CD14-positive monocyte (primary cell): ENCODE measurements at regions not wholly inside any gene's neighbourhood (a gene's known extent, or its start where the extent isn't known, plus 50 kb on each side); places are given as distances from the start of the nearest gene placed in this dataset.

Source experiments
- DNase-seq, 3 donors: peaks; one replicate each; pipeline ENCODE4 v3.0.0-alpha.2; 2011 to 2022
- H2AFZ ChIP-seq: 2 replicates; pipeline ENCODE4 v1.6.0; 2012; ENCODE audit warnings: mild to moderate bottlenecking, low read depth, low read length, inconsistent platforms; ENCODE audit not compliant: insufficient read depth, poor library complexity, severe bottlenecking
- H3K27ac ChIP-seq, 2 donors: 1 replicate in 1 of 2; 2 replicates in 1 of 2; pipeline ENCODE4 v1.5.1; 2012 to 2013; ENCODE audit warnings: low read length in 2 of 2, control low read depth in 1 of 2, inconsistent platforms in 1 of 2, low read depth in 1 of 2, mild to moderate bottlenecking in 1 of 2
- H3K27me3 ChIP-seq, 2 donors: one replicate each; pipeline versions ENCODE4 v1.6.0 to v1.6.1; 2011 to 2013; ENCODE audit warnings: low read length in 2 of 2; ENCODE audit not compliant: control insufficient read depth in 2 of 2, insufficient read depth in 2 of 2
- H3K36me3 ChIP-seq, 2 donors: replicated peaks in 1 of 2; 1 replicate in 1 of 2; 2 replicates in 1 of 2; pipeline versions ENCODE4 v1.5.1 to v1.6.1; 2012 to 2013; ENCODE audit warnings: low read length in 2 of 2, control low read depth in 1 of 2, inconsistent platforms in 1 of 2, mild to moderate bottlenecking in 1 of 2; ENCODE audit not compliant: insufficient read depth in 2 of 2, control insufficient read depth in 1 of 2
- H3K4me1 ChIP-seq, 2 donors: 1 replicate in 1 of 2; 2 replicates in 1 of 2; pipeline versions ENCODE4 v1.5.1 to v1.6.1; 2012 to 2013; ENCODE audit warnings: low read length in 2 of 2, control low read depth in 1 of 2, inconsistent platforms in 1 of 2, mild to moderate bottlenecking in 1 of 2, moderate library complexity in 1 of 2; ENCODE audit not compliant: insufficient read depth in 2 of 2, control insufficient read depth in 1 of 2
- H3K4me2 ChIP-seq: replicated peaks from 2 replicates; pipeline ENCODE3; 2012; ENCODE audit warnings: low read length, moderate library complexity, mild to moderate bottlenecking; ENCODE audit not compliant: poor library complexity, severe bottlenecking; ENCODE audit errors: extremely low read depth
- H3K4me3 ChIP-seq, 3 experiments: fragments of 200-600 bp in 1 of 3; sonication (generic) in 1 of 3; replicated peaks in 1 of 3; 1 replicate in 2 of 3; 2 replicates in 1 of 3; pipeline ENCODE4 v1.5.1; 2011 to 2013; ENCODE audit warnings: low read length in 3 of 3, mild to moderate bottlenecking in 3 of 3, control low read depth in 2 of 3, low read depth in 2 of 3, inconsistent platforms in 1 of 3, moderate library complexity in 1 of 3
- H3K79me2 ChIP-seq: 2 replicates; pipeline ENCODE4 v1.6.0; 2012; ENCODE audit warnings: mild to moderate bottlenecking, control low read depth, inconsistent platforms, low read length, moderate library complexity; ENCODE audit not compliant: insufficient read depth
- H3K9ac ChIP-seq: 2 replicates; pipeline ENCODE4 v1.6.0; 2017; ENCODE audit warnings: low read length, mild to moderate bottlenecking; ENCODE audit not compliant: insufficient read depth, poor library complexity, severe bottlenecking
- H3K9me3 ChIP-seq, 2 donors: replicated peaks in 1 of 2; 1 replicate in 1 of 2; 2 replicates in 1 of 2; pipeline versions ENCODE4 v1.5.1 to v1.6.1; 2012 to 2013; ENCODE audit warnings: low read length in 2 of 2, control low read depth in 1 of 2; ENCODE audit not compliant: control insufficient read depth in 1 of 2, insufficient read depth in 1 of 2
- H4K20me1 ChIP-seq: 2 replicates; pipeline ENCODE4 v1.6.0; 2012; ENCODE audit warnings: mild to moderate bottlenecking, low read length, control low read depth, moderate library complexity; ENCODE audit not compliant: insufficient read depth
- H3K27ac Mint-ChIP-seq, 7 donors: one replicate each; pipeline ENCODE4 v1.8.0; 2020; ENCODE audit warnings: mild to moderate bottlenecking in 7 of 7, mixed read lengths in 7 of 7, moderate library complexity in 6 of 7, inconsistent platforms in 2 of 7
- H3K27me3 Mint-ChIP-seq, 3 donors: one replicate each; pipeline ENCODE4 v1.8.0; 2021 to 2022; ENCODE audit warnings: low read depth in 3 of 3, mild to moderate bottlenecking in 3 of 3, mixed read lengths in 3 of 3, moderate library complexity in 3 of 3, inconsistent platforms in 1 of 3
- H3K36me3 Mint-ChIP-seq, 2 donors: one replicate each; pipeline ENCODE4 v1.8.0; 2020; ENCODE audit warnings: mixed read lengths in 2 of 2, inconsistent platforms in 1 of 2, mild to moderate bottlenecking in 1 of 2
- H3K4me1 Mint-ChIP-seq: one replicate; pipeline ENCODE4 v1.8.0; 2020; ENCODE audit warnings: mild to moderate bottlenecking, mixed read lengths
- H3K4me3 Mint-ChIP-seq, 2 donors: one replicate each; pipeline ENCODE4 v1.8.0; 2020; ENCODE audit warnings: mild to moderate bottlenecking in 2 of 2, mixed read lengths in 2 of 2, moderate library complexity in 1 of 2
- H3K9me3 Mint-ChIP-seq, 7 donors: one replicate each; pipeline ENCODE4 v1.8.0; 2020 to 2022; ENCODE audit warnings: mixed read lengths in 7 of 7, mild to moderate bottlenecking in 6 of 7, moderate library complexity in 6 of 7, inconsistent platforms in 2 of 7
- WGBS: methylation state at CpG from one replicate; pipeline ENCODE4 v1.1.5; 2013; ENCODE audit warnings: missing lambda C conversion rate; ENCODE audit not compliant: insufficient coverage; 5-methylcytosine and 5-hydroxymethylcytosine counted together
- intact Hi-C, 2 donors: fragments of 100-400 bp; cut with micrococcal nuclease; formaldehyde crosslinking; loops; one replicate each; pipeline versions ENCODE4 v1.15.0 to v1.15.1; 2023
- TF ChIP-seq, protein P1 (sequence below): fragments of 200-600 bp; IDR thresholded peaks from one replicate; pipeline ENCODE4 v1.8.0; 2022; ENCODE audit warnings: antibody characterized with exemption, mild to moderate bottlenecking

DNA sequence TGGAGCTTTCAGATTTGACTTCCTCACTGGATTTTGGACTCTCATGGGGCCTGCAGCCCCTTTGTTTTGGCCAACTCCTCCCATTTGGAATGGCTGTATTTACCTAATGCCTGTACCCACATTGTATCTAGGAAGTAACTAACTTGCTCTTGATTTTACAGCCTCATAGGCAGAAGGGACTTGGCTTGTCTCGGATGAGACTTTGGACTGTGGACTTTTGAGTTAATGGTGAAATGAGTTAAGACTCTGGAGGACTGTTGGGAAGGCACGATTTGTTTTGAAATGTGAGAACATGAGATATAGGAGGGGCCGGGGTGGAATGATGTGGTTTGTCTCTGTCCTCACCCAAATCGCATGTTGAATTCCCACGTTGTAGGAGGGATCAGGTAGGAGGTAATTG is 233.4 kb upstream of the GALNT5 start:
- no peaks in the 10 kb centered on the region for H3K36me3 Mint-ChIP-seq
- Histone ChIP-seq H4K20me1 (no peaks in the 10 kb centered on the region), H2AFZ (no peak overlapping the region), H3K9ac (no peak overlapping the region), H3K4me2 (no peak overlapping the region), H3K79me2 (no peaks in the 10 kb centered on the region), H3K27ac (no peak overlapping the region), H3K4me1 (no peaks in the 10 kb centered on the region), H3K27me3 (no peaks in the 10 kb centered on the region), H3K4me3 (no peak overlapping the region), H3K9me3 (no peaks in the 10 kb centered on the region), H3K36me3 (no peaks in the 10 kb centered on the region)
- TF ChIP-seq, protein P1, sequence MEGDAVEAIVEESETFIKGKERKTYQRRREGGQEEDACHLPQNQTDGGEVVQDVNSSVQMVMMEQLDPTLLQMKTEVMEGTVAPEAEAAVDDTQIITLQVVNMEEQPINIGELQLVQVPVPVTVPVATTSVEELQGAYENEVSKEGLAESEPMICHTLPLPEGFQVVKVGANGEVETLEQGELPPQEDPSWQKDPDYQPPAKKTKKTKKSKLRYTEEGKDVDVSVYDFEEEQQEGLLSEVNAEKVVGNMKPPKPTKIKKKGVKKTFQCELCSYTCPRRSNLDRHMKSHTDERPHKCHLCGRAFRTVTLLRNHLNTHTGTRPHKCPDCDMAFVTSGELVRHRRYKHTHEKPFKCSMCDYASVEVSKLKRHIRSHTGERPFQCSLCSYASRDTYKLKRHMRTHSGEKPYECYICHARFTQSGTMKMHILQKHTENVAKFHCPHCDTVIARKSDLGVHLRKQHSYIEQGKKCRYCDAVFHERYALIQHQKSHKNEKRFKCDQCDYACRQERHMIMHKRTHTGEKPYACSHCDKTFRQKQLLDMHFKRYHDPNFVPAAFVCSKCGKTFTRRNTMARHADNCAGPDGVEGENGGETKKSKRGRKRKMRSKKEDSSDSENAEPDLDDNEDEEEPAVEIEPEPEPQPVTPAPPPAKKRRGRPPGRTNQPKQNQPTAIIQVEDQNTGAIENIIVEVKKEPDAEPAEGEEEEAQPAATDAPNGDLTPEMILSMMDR: no peak
- no peak overlapping the region for H3K27ac Mint-ChIP-seq
- 87% methylated on average over 5 of the region's 5 CpGs for WGBS
- peaks cover 0 to 1% (median 1%) of the 10 kb centered on the region in 3 donors for H3K27me3 Mint-ChIP-seq
- no peaks in the 10 kb centered on the region for H3K4me1 Mint-ChIP-seq
- no peak overlapping the region for H3K4me3 Mint-ChIP-seq
- no peak for DNase-seq
- intact Hi-C loops: no loop called here
- peaks cover 0 to 7% (median 0%) of the 10 kb centered on the region in 7 donors for H3K9me3 Mint-ChIP-seq

DNA sequence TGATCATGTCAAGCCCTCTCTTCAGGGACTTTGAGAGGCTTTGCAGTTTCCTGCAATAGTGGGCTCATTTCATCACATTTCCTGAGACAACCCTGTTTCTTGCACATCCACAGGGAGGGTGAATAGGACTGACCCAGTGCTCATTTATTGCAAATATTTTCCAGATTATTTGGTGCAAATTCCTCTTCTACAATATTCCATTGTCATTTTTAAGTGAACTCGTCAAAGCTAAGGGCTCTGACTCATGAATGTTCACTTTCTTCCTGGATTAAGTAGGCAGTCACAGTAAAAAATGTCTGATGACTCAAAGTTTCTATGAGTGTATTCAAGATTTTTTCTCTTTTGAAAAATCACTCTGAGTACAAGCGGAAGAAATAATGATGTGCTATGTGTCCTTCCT is 225.5 kb upstream of the GALNT5 start:
- Histone ChIP-seq H3K9me3 (no peaks in the 10 kb centered on the region), H3K4me1 (no peaks in the 10 kb centered on the region), H3K79me2 (no peaks in the 10 kb centered on the region), H3K27ac (no peak overlapping the region), H3K4me2 (no peak overlapping the region), H3K27me3 (no peaks in the 10 kb centered on the region), H3K9ac (no peak overlapping the region), H2AFZ (no peak overlapping the region), H4K20me1 (no peaks in the 10 kb centered on the region), H3K36me3 (no peaks in the 10 kb centered on the region), H3K4me3 (no peak overlapping the region)
- no CpG with 5 or more reads among the region's 2 CpGs for WGBS
- no peaks in the 10 kb centered on the region for H3K4me1 Mint-ChIP-seq
- DNase-seq: no peak
- peaks cover 0 to 2% (median 0%) of the 10 kb centered on the region in 3 donors for H3K27me3 Mint-ChIP-seq
- H3K27ac Mint-ChIP-seq: no peak overlapping the region
- intact Hi-C loops: no loop called here
- peaks cover 0 to 2% (median 0%) of the 10 kb centered on the region in 7 donors for H3K9me3 Mint-ChIP-seq
- no peak overlapping the region for H3K4me3 Mint-ChIP-seq
- H3K36me3 Mint-ChIP-seq: no peaks in the 10 kb centered on the region
- TF ChIP-seq, protein P1: no peak
